IMR-90 (cell line): ENCODE measurements at regions not wholly inside any gene's neighbourhood (a gene's known extent, or its start where the extent isn't known, plus 50 kb on each side); places are given as distances from the start of the nearest gene placed in this dataset.

Experiments used
- ATAC-seq: fragments of 200-7000 bp; cut with Tn5 transposase; 2 replicates; pipeline ENCODE4 v1.9.1; 2020; ENCODE audit warnings: low read depth, mild to moderate bottlenecking, moderate library complexity
- BruUV-seq: library from RNA; stranded (reverse); fragments of 400-500 nt; replicated peaks from 2 replicates; lab custom pipeline; 2021; lab: Mats Ljungman, UMichigan
- CTCF ChIA-PET: fragments of 300-600 bp; formaldehyde crosslinking; extraction: SDS; loops from one replicate; lab custom pipeline; 2021; ENCODE audit warnings: antibody characterized with exemption; lab: Yijun Ruan, JAX
- POLR2A ChIA-PET: fragments of 300-600 bp; sonication (Branson Sonifier 250); formaldehyde crosslinking; loops from one replicate; lab custom pipeline; 2022; ENCODE audit warnings: antibody characterized with exemption; ENCODE audit not compliant: unreplicated experiment; lab: Charles Lee
- DNase-seq: peaks from one replicate; pipeline ENCODE4 v3.0.0; 2013
- H2AFZ ChIP-seq: replicated peaks from 2 replicates; pipeline ENCODE3; 2013; ENCODE audit warnings: low read length, mild to moderate bottlenecking; ENCODE audit not compliant: poor library complexity
- H2AK5ac ChIP-seq: 2 replicates; pipeline ENCODE4 v1.6.1; 2013; ENCODE audit warnings: low read depth, low read length, inconsistent platforms
- H2AK9ac ChIP-seq: replicated peaks from 2 replicates; pipeline ENCODE3; 2013; ENCODE audit warnings: mild to moderate bottlenecking, low read depth, low read length, moderate library complexity; ENCODE audit not compliant: poor library complexity
- H2BK120ac ChIP-seq: 2 replicates; pipeline ENCODE4 v1.6.1; 2013; ENCODE audit warnings: low read depth, low read length, inconsistent platforms
- H2BK15ac ChIP-seq: 3 replicates; pipeline ENCODE4 v1.6.1; 2013; ENCODE audit warnings: low read depth, low read length, inconsistent platforms
- H2BK20ac ChIP-seq: 2 replicates; pipeline ENCODE4 v1.6.1; 2013; ENCODE audit warnings: low read depth, mild to moderate bottlenecking, inconsistent platforms, low read length, moderate library complexity
- H2BK5ac ChIP-seq: 2 replicates; pipeline ENCODE4 v1.6.1; 2013; ENCODE audit warnings: mild to moderate bottlenecking, low read depth, low read length, inconsistent platforms; ENCODE audit not compliant: poor library complexity, severe bottlenecking
- H3K14ac ChIP-seq: replicated peaks from 2 replicates; pipeline ENCODE4 v1.6.1; 2013; ENCODE audit warnings: low read depth, low read length, inconsistent platforms
- H3K18ac ChIP-seq: 2 replicates; pipeline ENCODE4 v1.6.1; 2013; ENCODE audit warnings: low read depth, low read length, control low read depth
- H3K23ac ChIP-seq: 2 replicates; pipeline ENCODE4 v1.6.1; 2013; ENCODE audit warnings: low read depth, low read length, inconsistent platforms
- H3K27ac ChIP-seq: 2 replicates; pipeline ENCODE4 v1.5.1; 2013; ENCODE audit warnings: mild to moderate bottlenecking, control low read depth, low read length; ENCODE audit not compliant: insufficient read depth
- H3K27me3 ChIP-seq: 2 replicates; pipeline ENCODE4 v1.6.1; 2013; ENCODE audit warnings: low read length; ENCODE audit not compliant: control insufficient read depth, insufficient read depth
- H3K36me3 ChIP-seq: 2 replicates; pipeline ENCODE4 v1.6.1; 2013; ENCODE audit warnings: low read length, mixed read lengths; ENCODE audit not compliant: control insufficient read depth, insufficient read depth
- H3K4ac ChIP-seq: 2 replicates; pipeline ENCODE4 v1.6.1; 2013; ENCODE audit warnings: low read depth, low read length, inconsistent platforms
- H3K4me1 ChIP-seq: 2 replicates; pipeline ENCODE4 v1.6.1; 2013; ENCODE audit warnings: low read length, mixed read lengths; ENCODE audit not compliant: control insufficient read depth, insufficient read depth
- H3K4me2 ChIP-seq: 2 replicates; pipeline ENCODE4 v1.6.1; 2013; ENCODE audit warnings: low read depth, mild to moderate bottlenecking, control low read depth, low read length, moderate library complexity
- H3K4me3 ChIP-seq: 2 replicates; pipeline ENCODE4 v1.5.1; 2013; ENCODE audit warnings: low read depth, mild to moderate bottlenecking, control low read depth, low read length, moderate library complexity; ENCODE audit not compliant: insufficient read depth
- H3K56ac ChIP-seq: 2 replicates; pipeline ENCODE4 v1.6.1; 2013; ENCODE audit warnings: low read length, inconsistent platforms; ENCODE audit not compliant: insufficient read depth; ENCODE audit errors: extremely low read depth
- H3K79me1 ChIP-seq, 2 experiments: 2 replicates each; pipeline ENCODE4 v1.6.1; 2013; ENCODE audit warnings: low read length in 2 of 2, inconsistent platforms in 1 of 2, low read depth in 1 of 2
- H3K9ac ChIP-seq: 2 replicates; pipeline ENCODE4 v1.6.1; 2013; ENCODE audit warnings: low read depth, low read length, control low read depth
- H3K9me1 ChIP-seq: 2 replicates; pipeline ENCODE4 v1.6.1; 2013; ENCODE audit warnings: low read length, inconsistent platforms; ENCODE audit not compliant: insufficient read depth
- H3K9me3 ChIP-seq: 2 replicates; pipeline ENCODE4 v1.6.1; 2013; ENCODE audit warnings: low read length; ENCODE audit not compliant: control insufficient read depth, insufficient read depth
- H4K20me1 ChIP-seq: 2 replicates; pipeline ENCODE4 v1.6.1; 2013; ENCODE audit warnings: low read length, inconsistent platforms; ENCODE audit not compliant: insufficient read depth
- H4K5ac ChIP-seq: 2 replicates; pipeline ENCODE4 v1.6.1; 2013; ENCODE audit warnings: mild to moderate bottlenecking, low read depth, low read length, control low read depth
- H4K8ac ChIP-seq, 2 experiments: 2 replicates each; pipeline ENCODE4 v1.6.1; 2013; ENCODE audit warnings: low read depth in 2 of 2, low read length in 2 of 2, control low read depth in 1 of 2, inconsistent platforms in 1 of 2
- H4K91ac ChIP-seq: 2 replicates; pipeline ENCODE4 v1.6.1; 2013; ENCODE audit warnings: low read depth, low read length, inconsistent platforms; ENCODE audit not compliant: insufficient read depth
- BHLHE40 ChIP-seq: fragments of 150-350 bp; IDR thresholded peaks from 2 replicates; pipeline ENCODE4 v1.6.1; 2016; ENCODE audit warnings: mild to moderate bottlenecking, low read depth, low read length
- CEBPB ChIP-seq: IDR thresholded peaks from 2 replicates; pipeline ENCODE4 v1.6.1; 2012; ENCODE audit warnings: low read depth, low read length, improper control_type of control experiment
- CHD1 ChIP-seq: IDR thresholded peaks from 2 replicates; pipeline ENCODE4 v1.6.1; 2012; ENCODE audit warnings: low read depth, low read length, improper control_type of control experiment
- FOS ChIP-seq: fragments of 150-350 bp; IDR thresholded peaks from 2 replicates; pipeline ENCODE4 v1.6.1; 2016; ENCODE audit warnings: low read depth, low read length
- MAFK ChIP-seq: IDR thresholded peaks from 2 replicates; pipeline ENCODE4 v1.6.1; 2012; ENCODE audit warnings: low read depth, low read length, improper control_type of control experiment
- MAZ ChIP-seq: IDR thresholded peaks from 2 replicates; pipeline ENCODE4 v1.6.1; 2012; ENCODE audit warnings: low read depth, mild to moderate bottlenecking, low read length, improper control_type of control experiment, moderate library complexity, borderline replicate concordance
- MXI1 ChIP-seq: IDR thresholded peaks from 2 replicates; pipeline ENCODE4 v1.6.1; 2012; ENCODE audit warnings: low read depth, mild to moderate bottlenecking, low read length, moderate library complexity, borderline replicate concordance
- NFE2L2 ChIP-seq: fragments of 150-350 bp; IDR thresholded peaks from 2 replicates; pipeline ENCODE4 v1.6.1; 2016; ENCODE audit warnings: low read depth, mild to moderate bottlenecking, low read length
- POLR2A ChIP-seq: IDR thresholded peaks from 2 replicates; pipeline ENCODE4 v1.6.1; 2012; ENCODE audit warnings: mild to moderate bottlenecking, low read depth, low read length
- RAD21 ChIP-seq: IDR thresholded peaks from 2 replicates; pipeline ENCODE4 v1.6.1; 2012; ENCODE audit warnings: low read length, improper control_type of control experiment
- RCOR1 ChIP-seq: IDR thresholded peaks from 2 replicates; pipeline ENCODE4 v1.6.1; 2012; ENCODE audit warnings: mild to moderate bottlenecking, low read length, improper control_type of control experiment; ENCODE audit not compliant: insufficient replicate concordance
- RFX5 ChIP-seq: IDR thresholded peaks from 2 replicates; pipeline ENCODE4 v1.8.0; 2012; ENCODE audit warnings: low read depth, mild to moderate bottlenecking, low read length, moderate library complexity
- SMC3 ChIP-seq: fragments of 150-350 bp; IDR thresholded peaks from 2 replicates; pipeline ENCODE4 v1.6.1; 2016; ENCODE audit warnings: low read depth, mild to moderate bottlenecking, antibody characterized with exemption, low read length, moderate library complexity
- WGBS, 2 experiments: methylation state at CpG; one replicate each; pipeline versions ENCODE4 v1.1.5 to v1.1.7; 2013; ENCODE audit warnings: missing lambda C conversion rate in 2 of 2; ENCODE audit not compliant: insufficient read length in 1 of 2; ENCODE audit errors: extremely low coverage in 2 of 2; 5-methylcytosine and 5-hydroxymethylcytosine counted together
- dilution Hi-C: fragments of 300-500 bp; cut with HindIII; formaldehyde crosslinking; loops from one replicate; pipeline ENCODE4 v1.14.3; 2018; ENCODE audit warnings: low sequenced_read_pairs; ENCODE audit not compliant: unreplicated experiment
- in situ Hi-C: fragments of 300-500 bp; cut with MboI; formaldehyde crosslinking; loops from 3 replicates; pipeline ENCODE4 v1.14.3; 2019; ENCODE audit warnings: low sequenced_read_pairs, inconsistent platforms, mixed read lengths
- intact Hi-C: fragments of 100-400 bp; cut with micrococcal nuclease; formaldehyde crosslinking; loops from 2 replicates; pipeline ENCODE4 v1.10.0; 2022
- TF ChIP-seq, protein P1 (sequence below): fragments of 150-350 bp; IDR thresholded peaks from 2 replicates; pipeline ENCODE4 v1.6.1; 2017; ENCODE audit warnings: mild to moderate bottlenecking, antibody characterized with exemption, low read length, low read depth
- TF ChIP-seq, protein P2 (sequence below): fragments of 150-350 bp; IDR thresholded peaks from 2 replicates; pipeline ENCODE4 v1.6.1; 2016; ENCODE audit warnings: low read depth, mild to moderate bottlenecking, low read length, moderate library complexity, borderline replicate concordance
- TF ChIP-seq, protein P3 (sequence below): conservative IDR thresholded peaks from 2 replicates; pipeline ENCODE4 v1.5.1; 2012; ENCODE audit warnings: mild to moderate bottlenecking, low read depth, low read length, improper control_type of control experiment

DNA sequence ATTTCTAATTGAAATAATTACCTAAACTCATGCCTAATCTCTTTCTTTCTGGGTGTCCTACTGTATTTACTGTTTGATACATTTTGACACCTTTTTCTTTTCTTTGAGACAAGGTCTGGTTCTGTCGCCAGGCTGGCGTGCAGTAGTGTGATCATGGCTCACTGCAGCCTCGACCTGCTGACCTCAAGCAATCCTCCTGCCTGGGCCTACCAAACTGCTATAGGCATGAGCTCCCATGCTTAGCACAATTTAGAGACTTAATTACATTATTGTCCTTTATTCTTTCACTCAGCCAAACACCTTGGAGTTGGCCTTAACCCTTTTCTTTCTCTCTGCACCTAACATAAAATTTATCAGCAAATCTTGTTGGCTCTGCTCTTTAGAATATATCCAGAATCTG lies 139.8 kb upstream of the KIF26B start:
- H3K18ac ChIP-seq: no peak overlapping the region
- no peak overlapping the region for H3K4me2 ChIP-seq
- H3K27ac ChIP-seq: no peak overlapping the region
- H2BK5ac ChIP-seq: no peak overlapping the region
- in situ Hi-C loops: no loop called here
- no peak overlapping the region for H2AFZ ChIP-seq
- no peaks in the 10 kb centered on the region for H3K79me1 ChIP-seq
- H4K8ac ChIP-seq: no peak overlapping the region
- no peak overlapping the region for H3K23ac ChIP-seq
- H2BK120ac ChIP-seq: no peak overlapping the region
- no peak overlapping the region for H2BK20ac ChIP-seq
- no peak overlapping the region for H4K91ac ChIP-seq
- H3K4me3 ChIP-seq: no peak overlapping the region
- no peaks in the 10 kb centered on the region for H3K4me1 ChIP-seq
- dilution Hi-C loops: no loop called here
- no peak for TF ChIP-seq CEBPB
- TF ChIP-seq RAD21: no peak
- TF ChIP-seq POLR2A: no peak
- no peak for TF ChIP-seq SMC3
- no peak for TF ChIP-seq BHLHE40
- TF ChIP-seq NFE2L2: no peak
- TF ChIP-seq FOS: no peak
- TF ChIP-seq RCOR1: no peak
- TF ChIP-seq, protein P1, sequence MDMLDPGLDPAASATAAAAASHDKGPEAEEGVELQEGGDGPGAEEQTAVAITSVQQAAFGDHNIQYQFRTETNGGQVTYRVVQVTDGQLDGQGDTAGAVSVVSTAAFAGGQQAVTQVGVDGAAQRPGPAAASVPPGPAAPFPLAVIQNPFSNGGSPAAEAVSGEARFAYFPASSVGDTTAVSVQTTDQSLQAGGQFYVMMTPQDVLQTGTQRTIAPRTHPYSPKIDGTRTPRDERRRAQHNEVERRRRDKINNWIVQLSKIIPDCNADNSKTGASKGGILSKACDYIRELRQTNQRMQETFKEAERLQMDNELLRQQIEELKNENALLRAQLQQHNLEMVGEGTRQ: no peak
- no peak for TF ChIP-seq MAFK
- TF ChIP-seq CHD1: no peak
- TF ChIP-seq, protein P2, sequence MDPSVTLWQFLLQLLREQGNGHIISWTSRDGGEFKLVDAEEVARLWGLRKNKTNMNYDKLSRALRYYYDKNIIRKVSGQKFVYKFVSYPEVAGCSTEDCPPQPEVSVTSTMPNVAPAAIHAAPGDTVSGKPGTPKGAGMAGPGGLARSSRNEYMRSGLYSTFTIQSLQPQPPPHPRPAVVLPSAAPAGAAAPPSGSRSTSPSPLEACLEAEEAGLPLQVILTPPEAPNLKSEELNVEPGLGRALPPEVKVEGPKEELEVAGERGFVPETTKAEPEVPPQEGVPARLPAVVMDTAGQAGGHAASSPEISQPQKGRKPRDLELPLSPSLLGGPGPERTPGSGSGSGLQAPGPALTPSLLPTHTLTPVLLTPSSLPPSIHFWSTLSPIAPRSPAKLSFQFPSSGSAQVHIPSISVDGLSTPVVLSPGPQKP: no peak
- TF ChIP-seq RFX5: no peak
- TF ChIP-seq MXI1: no peak
- TF ChIP-seq MAZ: no peak
- TF ChIP-seq, protein P3, sequence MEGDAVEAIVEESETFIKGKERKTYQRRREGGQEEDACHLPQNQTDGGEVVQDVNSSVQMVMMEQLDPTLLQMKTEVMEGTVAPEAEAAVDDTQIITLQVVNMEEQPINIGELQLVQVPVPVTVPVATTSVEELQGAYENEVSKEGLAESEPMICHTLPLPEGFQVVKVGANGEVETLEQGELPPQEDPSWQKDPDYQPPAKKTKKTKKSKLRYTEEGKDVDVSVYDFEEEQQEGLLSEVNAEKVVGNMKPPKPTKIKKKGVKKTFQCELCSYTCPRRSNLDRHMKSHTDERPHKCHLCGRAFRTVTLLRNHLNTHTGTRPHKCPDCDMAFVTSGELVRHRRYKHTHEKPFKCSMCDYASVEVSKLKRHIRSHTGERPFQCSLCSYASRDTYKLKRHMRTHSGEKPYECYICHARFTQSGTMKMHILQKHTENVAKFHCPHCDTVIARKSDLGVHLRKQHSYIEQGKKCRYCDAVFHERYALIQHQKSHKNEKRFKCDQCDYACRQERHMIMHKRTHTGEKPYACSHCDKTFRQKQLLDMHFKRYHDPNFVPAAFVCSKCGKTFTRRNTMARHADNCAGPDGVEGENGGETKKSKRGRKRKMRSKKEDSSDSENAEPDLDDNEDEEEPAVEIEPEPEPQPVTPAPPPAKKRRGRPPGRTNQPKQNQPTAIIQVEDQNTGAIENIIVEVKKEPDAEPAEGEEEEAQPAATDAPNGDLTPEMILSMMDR: no peak
- H3K9me1 ChIP-seq: peaks cover 5% of the 10 kb centered on the region; the same call in 1 of the 2 replicates
- no peak for ATAC-seq
- no peaks in the 10 kb centered on the region for H3K9me3 ChIP-seq
- DNase-seq: no peak
- ChIA-PET POLR2A (no interaction called here), CTCF (no interaction called here)
- intact Hi-C loops: no loop called here
- H3K14ac ChIP-seq: no peak overlapping the region
- BruUV-seq: no TSS peak
- H3K27me3 ChIP-seq: no peaks in the 10 kb centered on the region
- no peak overlapping the region for H2AK9ac ChIP-seq
- H3K36me3 ChIP-seq: no peaks in the 10 kb centered on the region
- H4K5ac ChIP-seq: no peak overlapping the region
- no peak overlapping the region for H3K56ac ChIP-seq
- no peak overlapping the region for H3K9ac ChIP-seq
- H3K4ac ChIP-seq: no peak overlapping the region
- no peaks in the 10 kb centered on the region for H4K20me1 ChIP-seq
- no peak overlapping the region for H2AK5ac ChIP-seq
- WGBS, 2 experiments: 89% methylated on average over 3 of the region's 3 CpGs; no CpG with 5 or more reads in 1 of the 2 experiments
- H2BK15ac ChIP-seq: no peak overlapping the region
